ENCODE measurements at regions not wholly inside any gene's neighbourhood (a gene's known extent, or its start where the extent isn't known, plus 50 kb on each side); places are given as distances from the start of the nearest gene placed in this dataset.
"Not testable (repeated sequence)": the region's sequence is repeated elsewhere in the genome, so short reads cannot be mapped to it uniquely, and the experiment has no call there.

- not testable (repeated sequence) for DNase-seq (ENCODE audit: low spot score)
Measured at GRCh38 chr6:145098127-145098526, 637.2 kb downstream of the EPM2A start.

DNA sequence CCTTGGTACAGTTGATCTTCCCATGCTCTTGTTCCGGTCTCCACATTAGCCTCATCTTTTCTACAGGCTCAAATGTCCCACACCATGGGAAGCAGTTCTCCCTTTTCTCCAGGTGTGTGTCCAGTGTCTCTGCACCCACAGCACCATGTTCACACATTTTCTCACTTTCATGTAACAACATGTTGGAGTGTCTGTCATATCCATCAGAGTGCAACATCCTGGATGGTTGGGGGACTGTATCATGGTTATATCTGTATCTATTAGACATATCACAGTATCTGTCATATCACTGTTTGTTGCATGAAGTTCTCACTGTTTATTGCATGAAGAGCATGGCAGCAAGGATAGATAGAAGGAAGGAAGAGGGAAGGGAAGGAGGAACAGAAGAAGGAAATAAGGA lies 635.6 kb downstream of the EPM2A start:
- no peak for DNase-seq (ENCODE audit: low spot score)

GRCh38 chr6:145110109-145110508 lies 625.2 kb downstream of the EPM2A start:
- DNase-seq (ENCODE audit: low spot score): no peak

- not testable (repeated sequence) for DNase-seq (ENCODE audit: low spot score)
Measured at GRCh38 chr6:145111407-145111806, 623.9 kb downstream of the EPM2A start.

DNA sequence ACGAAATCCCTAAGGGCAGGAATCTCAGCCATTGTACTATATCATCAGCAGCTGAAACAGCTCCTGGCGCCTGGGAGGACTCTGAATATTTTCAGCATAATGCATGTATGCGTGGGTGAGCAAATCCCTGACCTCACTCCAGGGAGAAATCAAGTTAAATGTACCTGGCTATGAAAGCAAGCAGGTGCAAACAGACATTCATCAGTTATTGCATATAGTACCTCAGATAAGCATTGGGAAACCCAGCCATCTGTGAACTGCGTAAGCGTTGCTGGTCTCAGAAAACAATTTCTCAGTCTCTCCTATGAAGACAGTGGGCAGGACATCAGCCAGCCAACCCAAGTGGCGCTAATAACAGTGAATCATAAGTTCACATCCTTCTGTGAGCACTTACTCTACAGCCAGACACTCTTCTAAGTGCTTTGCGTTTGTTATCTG lies 622.6 kb downstream of the EPM2A start:
- peak; percentile 4 for DNase-seq (ENCODE audit: low spot score)

DNA sequence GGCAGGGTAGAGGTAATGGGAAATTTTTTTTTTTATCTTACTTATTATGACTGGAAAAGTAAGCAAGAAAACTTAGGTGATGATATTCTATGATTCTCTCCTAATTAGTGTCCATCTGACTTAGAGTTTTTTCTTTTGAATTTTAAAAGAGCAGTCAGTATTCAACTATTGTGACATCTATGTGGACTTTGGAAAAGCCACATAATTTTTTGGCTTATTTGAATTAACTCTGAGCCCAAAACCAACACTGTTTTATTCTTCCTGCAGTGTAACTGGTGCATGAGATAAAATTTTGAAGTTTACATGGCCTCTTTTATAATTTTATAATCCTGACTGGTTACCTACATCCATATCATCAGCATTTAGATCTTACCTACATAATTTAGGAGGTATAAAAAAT lies 619.7 kb downstream of the EPM2A start:
- no peak for DNase-seq (ENCODE audit: low spot score)

GRCh38 chr6:145116591-145117178 lies 618.6 kb downstream of the EPM2A start:
- DNase-seq (ENCODE audit: low spot score): no peak

- DNase-seq (ENCODE audit: low spot score): no peak
Measured at GRCh38 chr6:145118224-145118623, 617.1 kb downstream of the EPM2A start.

GRCh38 chr6:145119081-145119480 lies 616.2 kb downstream of the EPM2A start:
- no peak for DNase-seq (ENCODE audit: low spot score)

- no peak for DNase-seq (ENCODE audit: low spot score)
Measured at GRCh38 chr6:145132709-145133108, 602.6 kb downstream of the EPM2A start.

GRCh38 chr6:145135702-145136101 lies 599.6 kb downstream of the EPM2A start:
- DNase-seq (ENCODE audit: low spot score): no peak

- peak; percentile 44 for DNase-seq (ENCODE audit: low spot score)
Measured at GRCh38 chr6:145137425-145137824, 597.9 kb downstream of the EPM2A start.

GRCh38 chr6:145138469-145139139 lies 596.7 kb downstream of the EPM2A start:
- DNase-seq (ENCODE audit: low spot score): peak; percentile 12

- DNase-seq (ENCODE audit: low spot score): no peak
Measured at GRCh38 chr6:145139140-145139850, 596.0 kb downstream of the EPM2A start.

GRCh38 chr6:145139895-145140294 lies 595.4 kb downstream of the EPM2A start:
- no peak for DNase-seq (ENCODE audit: low spot score)

DNA sequence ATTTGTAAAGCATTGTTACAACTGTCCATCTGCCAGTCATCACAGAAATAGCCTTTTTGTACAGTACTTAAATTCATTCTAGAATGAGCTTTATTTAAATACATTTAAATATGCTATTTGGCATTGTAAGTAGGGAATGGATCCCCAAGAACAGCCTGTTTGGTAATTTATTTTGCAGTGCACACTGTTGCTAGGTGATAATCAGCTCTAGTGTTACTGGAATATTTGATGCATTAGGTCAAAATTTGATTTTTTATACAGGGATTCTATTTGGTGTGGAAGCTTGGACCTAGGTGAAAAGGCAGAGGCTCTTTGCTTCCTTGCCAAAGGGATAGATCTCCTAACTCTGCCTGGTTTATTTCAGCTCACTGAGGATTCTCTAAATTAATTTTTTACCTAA lies 593.7 kb downstream of the EPM2A start:
- DNase-seq (ENCODE audit: low spot score): peak; percentile 9

GRCh38 chr6:145142958-145143357 lies 592.4 kb downstream of the EPM2A start:
- DNase-seq (ENCODE audit: low spot score): no peak

DNA sequence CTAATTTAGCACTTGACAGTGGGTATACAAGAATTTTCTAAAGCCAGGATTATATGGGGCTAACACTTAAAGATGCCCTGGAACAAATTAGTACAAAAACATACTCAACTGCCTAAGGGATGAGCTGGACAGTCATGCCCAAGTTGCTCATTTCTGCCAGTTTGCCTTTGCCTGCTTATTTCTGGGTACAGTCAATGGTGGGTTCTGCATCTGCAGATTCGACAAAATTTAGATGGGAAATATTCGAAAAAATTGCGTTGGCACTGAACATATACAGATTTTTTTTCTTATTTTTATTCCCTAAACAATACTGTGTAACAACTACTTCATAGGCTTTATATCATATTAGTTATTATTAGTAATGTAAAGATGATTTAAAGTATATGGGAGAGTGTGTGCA lies 591.9 kb downstream of the EPM2A start:
- no peak for DNase-seq (ENCODE audit: low spot score)

- no peak for DNase-seq (ENCODE audit: low spot score)
Measured at GRCh38 chr6:145147559-145147958, 587.8 kb downstream of the EPM2A start.

- no peak for DNase-seq (ENCODE audit: low spot score)
Measured at GRCh38 chr6:145147981-145148749, 587.2 kb downstream of the EPM2A start.

DNA sequence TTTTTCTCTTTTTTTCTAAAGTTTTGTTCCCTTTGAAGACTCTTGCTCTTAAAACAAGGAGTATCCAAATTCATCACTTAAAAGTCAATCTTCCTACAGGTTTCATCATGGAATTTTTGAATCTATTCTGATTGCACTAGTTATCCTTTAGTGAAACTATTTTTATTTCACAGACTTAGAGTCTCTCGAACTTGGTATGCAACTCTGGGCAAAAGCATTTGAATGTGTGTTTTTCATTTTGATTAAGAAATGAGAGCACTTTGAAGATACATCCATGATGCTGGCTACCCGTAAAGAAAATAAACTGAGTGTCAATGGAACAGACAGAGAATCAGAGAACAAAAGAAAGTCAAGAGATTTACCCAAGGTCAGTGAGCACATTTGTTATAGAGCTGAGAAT lies 586.5 kb downstream of the EPM2A start:
- no peak for DNase-seq (ENCODE audit: low spot score)

- no peak for DNase-seq (ENCODE audit: low spot score)
Measured at GRCh38 chr6:145151624-145152023, 583.7 kb downstream of the EPM2A start.
